PC-9 (cell line): ENCODE measurements at regions not wholly inside any gene's neighbourhood (a gene's known extent, or its start where the extent isn't known, plus 50 kb on each side); places are given as distances from the start of the nearest gene placed in this dataset.

ENCODE experiments used
- BruUV-seq: library from RNA; stranded (reverse); fragments of 400-500 nt; replicated peaks from 2 replicates; lab custom pipeline; 2021; lab: Mats Ljungman, UMichigan
- CTCF ChIA-PET: fragments of 300-600 bp; sonication (Branson Sonifier 250); formaldehyde crosslinking; loops from one replicate; lab custom pipeline; 2022; ENCODE audit warnings: antibody characterized with exemption; lab: Charles Lee
- POLR2A ChIA-PET: fragments of 300-600 bp; sonication (Branson Sonifier 250); formaldehyde crosslinking; loops from one replicate; lab custom pipeline; 2022; ENCODE audit warnings: antibody characterized with exemption; ENCODE audit not compliant: unreplicated experiment; lab: Charles Lee
- DNase-seq, 2 experiments: peaks; one replicate each; pipeline versions ENCODE4 v3.0.0 to v3.0.0-alpha.2; 2015 to 2022; ENCODE audit warnings: mixed read lengths in 1 of 2
- H2AFZ ChIP-seq: fragments of 200-600 bp; sonication (generic); 2 replicates; pipeline ENCODE4 v1.8.1; 2017; ENCODE audit warnings: antibody characterized with exemption
- H3F3A ChIP-seq: fragments of 200-600 bp; sonication (generic); 2 replicates; pipeline ENCODE4 v1.8.1; 2017; ENCODE audit warnings: antibody characterized with exemption, mild to moderate bottlenecking, low read depth; ENCODE audit not compliant: insufficient read depth
- H3K27ac ChIP-seq: fragments of 200-600 bp; sonication (generic); 2 replicates; pipeline ENCODE4 v1.6.1; 2016; ENCODE audit warnings: mixed run types
- H3K27me3 ChIP-seq: fragments of 200-600 bp; sonication (generic); 2 replicates; pipeline ENCODE4 v1.6.1; 2016; ENCODE audit warnings: low read depth, mixed run types; ENCODE audit not compliant: insufficient read depth
- H3K36me3 ChIP-seq: fragments of 200-600 bp; sonication (generic); 2 replicates; pipeline ENCODE4 v1.6.1; 2016; ENCODE audit warnings: low read depth, mixed run types
- H3K4me1 ChIP-seq: fragments of 200-600 bp; sonication (generic); replicated peaks from 2 replicates; pipeline ENCODE4 v1.6.1; 2016; ENCODE audit warnings: mixed run types; ENCODE audit not compliant: insufficient read depth
- H3K4me2 ChIP-seq: fragments of 200-600 bp; sonication (generic); 2 replicates; pipeline ENCODE4 v1.6.1; 2017; ENCODE audit warnings: mixed run types
- H3K4me3 ChIP-seq: fragments of 200-600 bp; sonication (generic); 2 replicates; pipeline ENCODE4 v1.6.1; 2016; ENCODE audit warnings: mixed run types
- H3K79me2 ChIP-seq: fragments of 200-600 bp; sonication (generic); 2 replicates; pipeline ENCODE4 v1.6.1; 2017; ENCODE audit warnings: low read depth, mixed run types
- H3K9me2 ChIP-seq: fragments of 200-600 bp; sonication (generic); 2 replicates; pipeline ENCODE4 v1.8.1; 2017; ENCODE audit warnings: mild to moderate bottlenecking; ENCODE audit not compliant: insufficient read depth
- H3K9me3 ChIP-seq: fragments of 200-600 bp; sonication (generic); 2 replicates; pipeline ENCODE4 v1.8.1; 2016; ENCODE audit warnings: low read depth; ENCODE audit not compliant: insufficient read depth
- H4K20me1 ChIP-seq: fragments of 200-600 bp; sonication (generic); 2 replicates; pipeline ENCODE4 v1.8.1; 2017; ENCODE audit not compliant: insufficient read depth
- CTCF ChIP-seq: fragments of 200-600 bp; sonication (generic); conservative IDR thresholded peaks from 2 replicates; pipeline ENCODE4 v1.6.1; 2017; ENCODE audit warnings: mixed run types, antibody characterized with exemption, mild to moderate bottlenecking, moderate library complexity
- EZH2 ChIP-seq: fragments of 200-600 bp; sonication (generic); IDR thresholded peaks from 2 replicates; pipeline ENCODE4 v1.8.0; 2017; ENCODE audit warnings: antibody characterized with exemption, low read depth
- intact Hi-C: fragments of 100-400 bp; cut with micrococcal nuclease; formaldehyde crosslinking; loops from one replicate; pipeline ENCODE4 v1.10.0; 2022; ENCODE audit not compliant: unreplicated experiment

GRCh38 chr17:36765436-36766043 lies 164.2 kb downstream of the MRM1 start:
- Histone ChIP-seq H4K20me1 (no peaks in the 10 kb centered on the region), H3K36me3 (no peaks in the 10 kb centered on the region), H3K4me2 (no peak overlapping the region), H3F3A (no peaks in the 10 kb centered on the region), H2AFZ (no peak overlapping the region), H3K9me3 (no peaks in the 10 kb centered on the region), H3K27me3 (peaks cover 25% of the 10 kb centered on the region; the same call in 1 of the 2 replicates), H3K27ac (no peak overlapping the region), H3K4me3 (no peak overlapping the region), H3K4me1 (no peaks in the 10 kb centered on the region), H3K9me2 (no peaks in the 10 kb centered on the region), H3K79me2 (no peaks in the 10 kb centered on the region)
- ChIA-PET CTCF (no interaction called here), POLR2A (no interaction called here)
- no peak for DNase-seq
- TF ChIP-seq CTCF (no peak), EZH2 (no peak)
- no TSS peak for BruUV-seq
- intact Hi-C loops = no loop called here

- Histone ChIP-seq H3K9me2 (no peaks in the 10 kb centered on the region), H2AFZ (no peak overlapping the region), H3F3A (no peaks in the 10 kb centered on the region), H3K9me3 (no peaks in the 10 kb centered on the region), H3K36me3 (no peaks in the 10 kb centered on the region), H3K27ac (no peak overlapping the region), H3K79me2 (no peaks in the 10 kb centered on the region), H3K4me1 (no peaks in the 10 kb centered on the region), H3K4me3 (no peak overlapping the region), H3K4me2 (no peak overlapping the region), H3K27me3 (peaks cover 48% of the 10 kb centered on the region), H4K20me1 (no peaks in the 10 kb centered on the region)
- ChIA-PET POLR2A (no interaction called here), CTCF (no interaction called here)
- DNase-seq = no peak
- BruUV-seq = no TSS peak
- intact Hi-C loops = no loop called here
- no peak for TF ChIP-seq EZH2
- no peak; the same call in 1 of the 2 replicates for TF ChIP-seq CTCF
Measured at GRCh38 chr17:36768394-36768793, 167.0 kb downstream of the MRM1 start.

GRCh38 chr17:36773039-36773438 lies 164.2 kb upstream of the LHX1 start:
- Histone ChIP-seq H3K4me2 (no peak overlapping the region), H3K4me3 (no peak overlapping the region), H4K20me1 (no peaks in the 10 kb centered on the region), H3K9me2 (no peaks in the 10 kb centered on the region), H3K27me3 (peaks cover 82% of the 10 kb centered on the region), H3K36me3 (no peaks in the 10 kb centered on the region), H3K79me2 (no peaks in the 10 kb centered on the region), H3F3A (no peaks in the 10 kb centered on the region), H3K27ac (no peak overlapping the region), H2AFZ (no peak overlapping the region), H3K9me3 (no peaks in the 10 kb centered on the region), H3K4me1 (no peaks in the 10 kb centered on the region)
- ChIA-PET POLR2A (no interaction called here), CTCF (interaction anchor here (0.6 kb wide), 1 partner anchor 133 kb away, joined by 3 read pairs; no protein-coding TSS in a partner anchor)
- intact Hi-C loops = no loop called here
- no TSS peak for BruUV-seq
- DNase-seq = no peak
- TF ChIP-seq EZH2 (no peak), CTCF (no peak)
